Muscle of leg (tissue), 3 donors: ENCODE measurements at regions not wholly inside any gene's neighbourhood (a gene's known extent, or its start where the extent isn't known, plus 50 kb on each side); places are given as distances from the start of the nearest gene placed in this dataset.
A peak's percentile ranks its signal among the peaks of the same experiment; 100 is the strongest.

Experiments used
- DNase-seq: peaks from one replicate; pipeline ENCODE4 v3.0.0; 2013
- H3K27ac ChIP-seq: one replicate; pipeline ENCODE4 v1.5.1; 2013; ENCODE audit warnings: mild to moderate bottlenecking, low read length, control low read depth
- H3K27me3 ChIP-seq: one replicate; pipeline ENCODE4 v1.6.1; 2013; ENCODE audit warnings: low read length; ENCODE audit not compliant: control insufficient read depth, insufficient read depth
- H3K36me3 ChIP-seq: one replicate; pipeline ENCODE4 v1.6.1; 2013; ENCODE audit warnings: low read length; ENCODE audit not compliant: control insufficient read depth, insufficient read depth
- H3K4me1 ChIP-seq: one replicate; pipeline ENCODE4 v1.6.1; 2013; ENCODE audit warnings: low read length; ENCODE audit not compliant: control insufficient read depth, insufficient read depth
- H3K4me3 ChIP-seq: one replicate; pipeline ENCODE4 v1.5.1; 2013; ENCODE audit warnings: low read length, control low read depth
- H3K9me3 ChIP-seq: replicated peaks from 2 replicates; pipeline ENCODE4 v1.6.1; 2013; ENCODE audit warnings: low read depth, low read length; ENCODE audit not compliant: control insufficient read depth
- WGBS: methylation state at CpG from one replicate; pipeline ENCODE4 v1.1.5; 2013; ENCODE audit warnings: missing lambda C conversion rate; ENCODE audit not compliant: insufficient coverage; 5-methylcytosine and 5-hydroxymethylcytosine counted together

- H3K9me3 ChIP-seq: no peaks in the 10 kb centered on the region
- DNase-seq: no peak
- no CpG with 5 or more reads among the region's 1 CpG for WGBS
- no peak overlapping the region for H3K4me3 ChIP-seq
- no peak overlapping the region for H3K27ac ChIP-seq
- H3K4me1 ChIP-seq: no peaks in the 10 kb centered on the region
- no peaks in the 10 kb centered on the region for H3K36me3 ChIP-seq
- H3K27me3 ChIP-seq: no peaks in the 10 kb centered on the region
Observed at GRCh38 chr4:18670034-18670433, 648.5 kb upstream of the LCORL start.

GRCh38 chr4:18669390-18669789 is 647.8 kb upstream of the LCORL start:
- DNase-seq: no peak
- H3K9me3 ChIP-seq: no peaks in the 10 kb centered on the region
- no peaks in the 10 kb centered on the region for H3K27me3 ChIP-seq
- no peak overlapping the region for H3K27ac ChIP-seq
- H3K4me1 ChIP-seq: no peaks in the 10 kb centered on the region
- WGBS: 44% methylated on average over 1 of the region's 1 CpG
- H3K36me3 ChIP-seq: no peaks in the 10 kb centered on the region
- no peak overlapping the region for H3K4me3 ChIP-seq

- no peaks in the 10 kb centered on the region for H3K27me3 ChIP-seq
- no peaks in the 10 kb centered on the region for H3K9me3 ChIP-seq
- 100% methylated on average over 3 of the region's 6 CpGs for WGBS
- no peak for DNase-seq
- no peaks in the 10 kb centered on the region for H3K36me3 ChIP-seq
- no peak overlapping the region for H3K27ac ChIP-seq
- H3K4me1 ChIP-seq: no peaks in the 10 kb centered on the region
- H3K4me3 ChIP-seq: no peak overlapping the region
Observed at GRCh38 chr4:18666322-18666721, 644.8 kb upstream of the LCORL start.

GRCh38 chr4:18664171-18664570 is 642.6 kb upstream of the LCORL start:
- Histone ChIP-seq H3K27ac (no peak overlapping the region), H3K4me1 (no peaks in the 10 kb centered on the region), H3K4me3 (no peak overlapping the region), H3K36me3 (no peaks in the 10 kb centered on the region), H3K9me3 (no peaks in the 10 kb centered on the region), H3K27me3 (no peaks in the 10 kb centered on the region)
- no peak for DNase-seq
- 83% methylated on average over 6 of the region's 9 CpGs for WGBS

GRCh38 chr4:18645351-18645750 is 623.8 kb upstream of the LCORL start:
- no peaks in the 10 kb centered on the region for H3K36me3 ChIP-seq
- H3K27ac ChIP-seq: no peak overlapping the region
- no CpG with 5 or more reads among the region's 2 CpGs for WGBS
- DNase-seq: peak; percentile 19
- no peak overlapping the region for H3K4me3 ChIP-seq
- no peaks in the 10 kb centered on the region for H3K27me3 ChIP-seq
- peaks cover 2% of the 10 kb centered on the region for H3K9me3 ChIP-seq
- no peaks in the 10 kb centered on the region for H3K4me1 ChIP-seq

- Histone ChIP-seq H3K4me3 (no peak overlapping the region), H3K4me1 (no peaks in the 10 kb centered on the region), H3K9me3 (no peaks in the 10 kb centered on the region), H3K36me3 (no peaks in the 10 kb centered on the region), H3K27me3 (no peaks in the 10 kb centered on the region), H3K27ac (no peak overlapping the region)
- DNase-seq: no peak
Observed at GRCh38 chr4:18641334-18641733, 619.8 kb upstream of the LCORL start.

- WGBS: 0% methylated on average over 1 of the region's 4 CpGs
Observed at GRCh38 chr4:18638031-18638430, 616.5 kb upstream of the LCORL start.

GRCh38 chr4:18636001-18636585 is 614.5 kb upstream of the LCORL start:
- H3K4me3 ChIP-seq: no peak overlapping the region
- H3K36me3 ChIP-seq: no peaks in the 10 kb centered on the region
- no peak overlapping the region for H3K27ac ChIP-seq
- WGBS: 62% methylated on average over 3 of the region's 10 CpGs
- DNase-seq: peak; percentile 28
- H3K27me3 ChIP-seq: no peaks in the 10 kb centered on the region
- H3K9me3 ChIP-seq: no peaks in the 10 kb centered on the region
- no peaks in the 10 kb centered on the region for H3K4me1 ChIP-seq

More at GRCh38 chr4:18638031-18638430, 616.5 kb upstream of the LCORL start:
- Histone ChIP-seq H3K9me3 (no peaks in the 10 kb centered on the region), H3K4me3 (no peak overlapping the region), H3K27ac (no peak overlapping the region), H3K36me3 (no peaks in the 10 kb centered on the region), H3K27me3 (no peaks in the 10 kb centered on the region), H3K4me1 (no peaks in the 10 kb centered on the region)
- peak; percentile 39 for DNase-seq

GRCh38 chr4:18635531-18635930 is 614.0 kb upstream of the LCORL start:
- DNase-seq: no peak
- H3K27me3 ChIP-seq: no peaks in the 10 kb centered on the region
- H3K27ac ChIP-seq: no peak overlapping the region
- peaks cover 2% of the 10 kb centered on the region for H3K9me3 ChIP-seq
- no peaks in the 10 kb centered on the region for H3K4me1 ChIP-seq
- 57% methylated on average over 1 of the region's 3 CpGs for WGBS
- H3K36me3 ChIP-seq: no peaks in the 10 kb centered on the region
- no peak overlapping the region for H3K4me3 ChIP-seq

GRCh38 chr4:18631586-18631985 is 610.0 kb upstream of the LCORL start:
- Histone ChIP-seq H3K4me3 (no peak overlapping the region), H3K4me1 (no peaks in the 10 kb centered on the region), H3K9me3 (peaks cover 2% of the 10 kb centered on the region), H3K27me3 (no peaks in the 10 kb centered on the region), H3K27ac (no peak overlapping the region), H3K36me3 (no peaks in the 10 kb centered on the region)
- DNase-seq: no peak
